Activated CD8-positive, alpha-beta T cell treated with anti-CD3 and anti-CD28 coated beads for 36 hours (primary cell): ENCODE measurements at regions not wholly inside any gene's neighbourhood (a gene's known extent, or its start where the extent isn't known, plus 50 kb on each side); places are given as distances from the start of the nearest gene placed in this dataset.

Experiments
- ATAC-seq: fragments of 200-7000 bp; cut with Tn5 transposase; one replicate; pipeline ENCODE4 v1.10.0; 2021; ENCODE audit warnings: mild to moderate bottlenecking, moderate library complexity
- CTCF ChIA-PET: fragments of 350-600 bp; sonication (Branson Sonifier 250); formaldehyde crosslinking; loops from one replicate; lab custom pipeline; 2021; ENCODE audit warnings: antibody characterized with exemption; lab: Charles Lee
- POLR2A ChIA-PET: fragments of 350-600 bp; sonication (Branson Sonifier 250); formaldehyde crosslinking; loops from one replicate; lab custom pipeline; 2021; ENCODE audit warnings: antibody characterized with exemption; lab: Charles Lee
- DNase-seq: peaks from one replicate; pipeline ENCODE4 v3.0.0-alpha.2; 2020
- H3K27ac Mint-ChIP-seq: one replicate; pipeline ENCODE4 v1.8.0; 2021; ENCODE audit warnings: mild to moderate bottlenecking, mixed read lengths
- H3K27me3 Mint-ChIP-seq: one replicate; pipeline ENCODE4 v1.8.0; 2021; ENCODE audit warnings: mixed read lengths
- H3K36me3 Mint-ChIP-seq: one replicate; pipeline ENCODE4 v1.8.0; 2021; ENCODE audit warnings: low read depth, mixed read lengths
- H3K4me1 Mint-ChIP-seq: one replicate; pipeline ENCODE4 v1.8.0; 2021; ENCODE audit warnings: low read depth, mixed read lengths
- H3K4me3 Mint-ChIP-seq: one replicate; pipeline ENCODE4 v1.8.0; 2021; ENCODE audit warnings: mild to moderate bottlenecking, moderate library complexity, mixed read lengths
- H3K9me3 Mint-ChIP-seq: one replicate; pipeline ENCODE4 v1.8.0; 2021; ENCODE audit warnings: mixed read lengths
- intact Hi-C: fragments of 100-400 bp; cut with micrococcal nuclease; formaldehyde crosslinking; loops from one replicate; pipeline ENCODE4 v1.10.0; 2022
- TF ChIP-seq, protein P1 (sequence below): fragments of 200-600 bp; IDR thresholded peaks from one replicate; pipeline ENCODE4 v1.8.0; 2022; ENCODE audit warnings: antibody characterized with exemption, mild to moderate bottlenecking

DNA sequence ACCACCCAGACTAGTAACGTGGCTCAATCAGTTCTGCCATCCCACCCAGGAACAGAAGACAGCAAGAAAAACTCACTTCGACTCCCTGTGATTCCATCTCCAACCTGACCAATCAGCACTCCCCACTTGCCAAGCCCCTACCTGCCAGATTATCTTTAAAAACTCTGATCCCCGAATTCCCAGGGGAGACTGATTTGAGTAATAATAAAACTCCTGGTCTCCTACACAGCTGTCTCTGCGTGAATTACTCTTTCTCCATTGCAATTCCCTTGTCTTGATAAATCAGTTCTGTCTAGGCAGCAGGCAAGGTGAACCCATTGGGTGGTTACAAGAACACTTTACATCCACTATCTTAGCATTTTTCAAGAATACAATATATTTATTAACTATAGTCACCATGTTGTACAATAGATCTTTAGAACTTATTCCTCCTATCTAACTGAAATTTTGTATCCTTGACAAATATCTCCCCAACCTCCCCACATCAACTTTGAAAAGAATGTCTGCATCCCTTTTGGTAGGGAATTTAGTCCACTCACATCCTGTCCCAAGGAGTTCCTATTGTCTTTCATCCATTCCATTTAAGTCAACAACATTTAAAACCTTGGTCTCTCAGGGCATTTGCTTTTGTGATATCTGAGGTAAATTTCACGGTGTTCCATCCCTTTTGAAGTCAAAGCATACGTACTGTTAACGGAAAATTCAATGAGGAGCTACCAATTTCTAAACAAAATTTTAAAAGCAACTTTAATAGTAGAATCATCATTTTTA is 163.7 kb downstream of the MACC1 start:
- Mint-ChIP-seq H3K27ac (no peak overlapping the region), H3K4me3 (no peak overlapping the region), H3K36me3 (no peaks in the 10 kb centered on the region), H3K27me3 (no peaks in the 10 kb centered on the region), H3K9me3 (peaks cover 3% of the 10 kb centered on the region), H3K4me1 (no peaks in the 10 kb centered on the region)
- intact Hi-C loops: no loop called here
- TF ChIP-seq, protein P1, sequence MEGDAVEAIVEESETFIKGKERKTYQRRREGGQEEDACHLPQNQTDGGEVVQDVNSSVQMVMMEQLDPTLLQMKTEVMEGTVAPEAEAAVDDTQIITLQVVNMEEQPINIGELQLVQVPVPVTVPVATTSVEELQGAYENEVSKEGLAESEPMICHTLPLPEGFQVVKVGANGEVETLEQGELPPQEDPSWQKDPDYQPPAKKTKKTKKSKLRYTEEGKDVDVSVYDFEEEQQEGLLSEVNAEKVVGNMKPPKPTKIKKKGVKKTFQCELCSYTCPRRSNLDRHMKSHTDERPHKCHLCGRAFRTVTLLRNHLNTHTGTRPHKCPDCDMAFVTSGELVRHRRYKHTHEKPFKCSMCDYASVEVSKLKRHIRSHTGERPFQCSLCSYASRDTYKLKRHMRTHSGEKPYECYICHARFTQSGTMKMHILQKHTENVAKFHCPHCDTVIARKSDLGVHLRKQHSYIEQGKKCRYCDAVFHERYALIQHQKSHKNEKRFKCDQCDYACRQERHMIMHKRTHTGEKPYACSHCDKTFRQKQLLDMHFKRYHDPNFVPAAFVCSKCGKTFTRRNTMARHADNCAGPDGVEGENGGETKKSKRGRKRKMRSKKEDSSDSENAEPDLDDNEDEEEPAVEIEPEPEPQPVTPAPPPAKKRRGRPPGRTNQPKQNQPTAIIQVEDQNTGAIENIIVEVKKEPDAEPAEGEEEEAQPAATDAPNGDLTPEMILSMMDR: no peak
- ChIA-PET POLR2A (no interaction called here), CTCF (no interaction called here)
- ATAC-seq (no peak), DNase-seq (no peak)

DNA sequence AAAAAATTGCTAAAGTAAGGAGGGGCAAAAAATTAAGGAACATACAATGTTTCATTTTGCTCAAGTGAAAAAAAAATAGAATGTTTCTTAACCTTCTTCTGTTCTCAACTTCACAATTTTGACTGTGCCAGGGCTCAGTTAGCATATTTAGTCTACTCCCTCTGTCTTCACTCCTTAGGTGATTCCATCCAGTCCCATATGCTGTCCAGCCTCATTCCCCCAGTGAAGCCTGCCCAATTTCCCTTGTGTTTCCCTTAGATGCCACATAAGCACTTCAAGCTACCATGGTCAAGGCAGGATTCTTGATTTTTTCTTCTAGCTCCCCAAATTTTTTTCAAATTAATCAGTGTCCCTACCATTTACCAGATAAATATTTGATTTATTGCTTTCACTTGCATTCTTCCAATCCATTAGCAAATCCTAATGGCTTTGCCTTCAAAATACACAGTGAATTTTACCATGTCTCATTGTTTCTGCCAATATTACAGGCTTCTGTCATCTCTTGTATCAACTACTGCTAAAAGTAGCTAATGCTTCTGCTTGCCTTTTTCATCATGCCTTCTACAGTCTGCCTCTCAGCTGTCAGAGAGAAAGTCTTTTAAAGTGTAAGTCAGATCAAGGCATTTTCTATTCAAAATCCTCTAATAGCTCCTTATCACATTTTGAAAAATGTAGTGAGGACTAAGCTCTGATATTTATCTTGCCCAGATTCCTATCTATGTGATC is 166.8 kb downstream of the MACC1 start:
- Mint-ChIP-seq H3K9me3 (no peaks in the 10 kb centered on the region), H3K27me3 (no peaks in the 10 kb centered on the region), H3K4me1 (no peaks in the 10 kb centered on the region), H3K36me3 (no peaks in the 10 kb centered on the region), H3K4me3 (no peak overlapping the region), H3K27ac (no peak overlapping the region)
- POLR2A ChIA-PET: no interaction called here
- ATAC-seq: no peak
- DNase-seq: no peak
- CTCF ChIA-PET: no interaction called here
- TF ChIP-seq, protein P1: no peak
- intact Hi-C loops: no loop called here

DNA sequence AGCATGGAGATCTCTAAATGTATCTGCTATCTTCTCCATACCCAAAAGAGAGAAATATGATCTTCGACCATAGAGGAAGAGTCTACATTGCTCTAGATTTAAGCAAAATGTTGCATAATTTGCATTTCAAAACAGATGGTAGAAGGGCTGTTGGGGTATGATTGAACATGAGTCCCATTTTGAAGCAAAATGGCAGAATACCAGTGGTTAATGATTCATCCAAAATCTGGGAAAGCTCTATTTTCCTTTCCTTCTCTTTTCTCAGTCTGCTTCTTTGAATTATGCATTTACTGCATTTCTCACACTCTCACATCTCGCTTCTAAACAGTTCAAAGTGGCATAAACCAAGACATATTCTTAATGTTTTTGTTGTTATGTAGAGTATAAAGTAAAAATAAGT is 178.5 kb downstream of the MACC1 start:
- DNase-seq (no peak), ATAC-seq (no peak)
- intact Hi-C loops: no loop called here
- Mint-ChIP-seq H3K9me3 (no peaks in the 10 kb centered on the region), H3K36me3 (no peaks in the 10 kb centered on the region), H3K27me3 (peaks cover 2% of the 10 kb centered on the region), H3K4me3 (no peak overlapping the region), H3K4me1 (no peaks in the 10 kb centered on the region), H3K27ac (no peak overlapping the region)
- TF ChIP-seq, protein P1: no peak
- CTCF ChIA-PET: no interaction called here
- POLR2A ChIA-PET: no interaction called here

DNA sequence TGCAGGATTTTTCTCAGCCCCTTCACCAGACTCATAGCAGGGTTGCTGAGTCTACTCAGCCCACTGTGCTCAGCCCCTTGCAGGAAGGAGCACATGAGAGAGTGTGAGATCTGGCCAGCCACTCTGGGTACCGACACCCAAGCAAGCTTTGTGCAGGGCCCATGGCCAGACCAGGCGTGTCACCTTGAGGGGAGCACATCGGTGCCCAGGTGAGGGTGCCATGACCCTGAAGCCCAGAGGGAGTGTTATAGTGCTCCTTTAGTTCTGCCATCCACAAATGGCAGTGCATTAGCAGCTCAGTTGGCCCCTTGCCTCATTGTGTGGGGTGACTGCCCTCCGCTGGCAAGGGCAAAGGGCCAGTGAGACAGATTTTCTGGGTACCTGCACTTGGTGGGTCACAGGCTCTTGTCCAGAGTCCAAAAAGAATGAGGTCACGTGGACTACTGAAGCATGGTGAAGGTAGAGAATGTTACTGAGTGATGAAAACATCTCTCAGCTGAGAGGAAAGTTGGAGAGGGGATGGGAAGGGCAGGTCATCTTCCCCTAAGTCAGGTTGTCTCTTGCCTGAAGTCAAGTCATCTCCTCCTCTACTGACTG is 181.8 kb downstream of the MACC1 start:
- POLR2A ChIA-PET: no interaction called here
- no peak overlapping the region for H3K4me3 Mint-ChIP-seq
- H3K4me1 Mint-ChIP-seq: no peaks in the 10 kb centered on the region
- intact Hi-C loops: no loop called here
- CTCF ChIA-PET: no interaction called here
- H3K27ac Mint-ChIP-seq: no peak overlapping the region
- ATAC-seq: no peak
- H3K9me3 Mint-ChIP-seq: no peaks in the 10 kb centered on the region
- no peaks in the 10 kb centered on the region for H3K27me3 Mint-ChIP-seq
- TF ChIP-seq, protein P1: no peak
- H3K36me3 Mint-ChIP-seq: no peaks in the 10 kb centered on the region
- DNase-seq: no peak
